HTR-8/SVneo (cell line): ENCODE measurements at regions not wholly inside any gene's neighbourhood (a gene's known extent, or its start where the extent isn't known, plus 50 kb on each side); places are given as distances from the start of the nearest gene placed in this dataset.
"Not testable (repeated sequence)": the region's sequence is repeated elsewhere in the genome, so short reads cannot be mapped to it uniquely, and the experiment has no call there.

ENCODE experiments used
- DNase-seq: peaks from one replicate; pipeline ENCODE4 v3.0.0; 2011; ENCODE audit warnings: low spot score, mixed read lengths; ENCODE audit not compliant: insufficient read length
- FAIRE-seq: peaks from 2 replicates; lab custom pipeline; 2011; peaks lifted over from hg19 to GRCh38; lab: Jason Lieb, UNC

DNA sequence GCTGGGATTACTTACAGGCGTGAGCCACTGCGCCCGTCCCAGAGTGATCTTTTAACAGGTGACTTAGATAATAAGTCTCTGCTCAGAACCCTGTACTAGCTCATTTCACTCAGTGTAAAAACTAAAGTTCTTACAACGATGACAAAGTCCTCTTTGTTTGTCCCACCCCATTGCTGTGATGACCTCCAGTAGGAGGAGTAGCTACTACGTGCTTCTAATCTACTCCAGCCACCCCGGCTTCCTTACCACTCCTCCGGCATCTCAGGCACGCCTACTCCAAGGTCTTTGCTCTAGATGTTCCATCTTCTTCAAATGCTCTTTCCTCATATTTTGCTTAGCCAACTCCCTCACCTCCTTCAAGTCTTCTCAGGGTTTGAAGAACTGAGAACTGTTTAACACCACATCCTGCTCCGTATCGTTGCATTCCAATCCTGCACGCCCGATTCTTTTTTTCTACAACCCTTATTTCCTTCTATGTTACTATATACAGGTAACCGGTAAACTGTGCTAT is 108.4 kb upstream of the METTL14 start:
- DNase-seq, result not testable (repeated sequence)
- FAIRE-seq, result peak; percentile 66

DNA sequence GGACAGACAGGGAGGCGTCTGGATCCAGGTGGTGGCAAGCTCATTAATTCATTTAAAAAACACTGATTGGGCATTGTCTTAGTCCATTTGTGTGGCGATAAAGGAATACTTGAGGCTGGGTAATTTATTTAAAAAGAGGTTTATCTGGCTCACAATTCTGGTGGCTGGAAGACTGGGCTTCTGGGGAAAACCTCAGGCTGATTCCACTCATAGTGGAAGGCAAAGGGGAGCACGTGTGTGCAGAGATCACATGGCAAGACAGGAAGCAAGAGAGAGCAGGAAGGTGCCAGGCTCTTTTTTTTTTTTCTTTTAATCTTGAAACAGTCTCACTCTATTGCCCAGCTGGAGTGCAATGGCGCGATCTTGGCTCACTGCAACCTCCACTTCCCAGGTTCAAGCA is 100.2 kb upstream of the METTL14 start:
- FAIRE-seq (no peak), DNase-seq (no peak)

DNA sequence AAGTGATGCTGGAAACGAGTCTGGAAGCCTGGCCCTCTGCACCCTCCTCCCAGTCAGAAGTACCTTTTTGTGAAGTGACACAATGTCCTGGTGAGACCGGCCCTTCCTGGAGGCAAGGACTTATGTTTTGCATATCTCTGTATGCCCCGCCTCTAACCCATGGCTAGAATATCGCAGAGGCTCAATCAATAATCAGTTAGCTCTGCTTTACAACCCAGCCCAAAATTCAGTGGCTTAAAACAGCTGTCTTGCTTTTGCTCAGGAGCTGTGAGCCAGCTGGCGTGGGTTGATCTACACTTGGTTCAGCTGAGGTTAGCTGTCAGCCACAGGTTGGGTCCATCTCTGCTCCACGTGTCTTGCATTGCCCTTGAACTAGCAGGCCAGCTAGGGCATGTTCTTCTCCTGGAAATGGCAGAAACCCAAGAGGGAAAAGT is 98.8 kb upstream of the METTL14 start:
- no peak for DNase-seq
- FAIRE-seq, result no peak

DNA sequence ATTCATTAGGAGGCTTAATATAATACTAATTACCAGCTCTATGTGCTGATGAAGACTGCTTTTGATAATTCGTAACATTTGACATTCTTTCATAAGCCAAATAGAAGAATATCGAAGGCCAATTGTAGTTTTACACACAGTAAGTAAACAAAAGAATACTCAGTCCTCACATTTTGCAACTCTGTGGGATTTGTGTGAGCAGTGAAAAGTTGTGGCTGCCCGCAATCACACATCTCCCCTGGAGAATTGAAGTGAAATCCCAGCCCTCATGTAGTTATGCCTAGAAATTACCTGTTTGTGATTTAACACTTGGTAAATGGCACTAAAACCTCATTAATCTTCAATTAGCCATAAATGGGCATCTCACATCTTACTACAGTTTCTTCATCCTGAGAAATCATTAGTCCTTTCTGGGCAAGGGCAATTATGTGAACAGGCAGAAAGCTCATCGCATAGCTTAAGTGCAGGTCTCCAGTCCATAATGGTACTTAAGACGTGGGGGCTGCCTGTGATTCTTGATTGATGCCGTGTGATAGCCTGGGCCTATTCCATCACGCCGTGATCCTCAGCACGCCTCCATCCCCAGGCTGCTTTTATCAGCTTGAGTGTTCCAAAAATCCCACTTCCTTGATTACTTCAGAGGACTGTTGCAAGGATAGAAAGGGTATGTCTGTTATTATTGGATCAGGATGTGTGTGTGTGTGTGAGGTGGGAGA is 97.9 kb upstream of the METTL14 start:
- no peak for DNase-seq
- FAIRE-seq, result no peak

DNA sequence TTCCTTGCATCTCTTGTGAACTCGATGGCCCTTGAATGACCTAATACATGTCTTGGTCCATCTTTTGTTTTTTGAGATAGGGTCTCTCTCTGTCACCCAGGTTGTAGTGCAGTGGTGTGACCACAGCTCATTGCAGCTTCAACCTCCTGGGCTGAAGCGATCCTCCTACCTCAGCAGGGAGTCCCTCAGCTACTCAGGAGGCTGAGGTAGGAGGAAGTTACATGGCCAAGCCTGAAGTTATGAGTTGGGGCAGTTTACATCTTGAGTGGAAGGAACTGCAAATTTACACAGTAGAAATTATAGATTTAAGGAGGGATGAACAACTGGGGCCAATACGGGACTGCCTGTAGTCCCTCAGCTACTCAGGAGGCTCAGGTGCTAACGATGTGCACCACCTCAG is 97.2 kb upstream of the METTL14 start:
- DNase-seq, result no peak
- FAIRE-seq, result no peak

DNA sequence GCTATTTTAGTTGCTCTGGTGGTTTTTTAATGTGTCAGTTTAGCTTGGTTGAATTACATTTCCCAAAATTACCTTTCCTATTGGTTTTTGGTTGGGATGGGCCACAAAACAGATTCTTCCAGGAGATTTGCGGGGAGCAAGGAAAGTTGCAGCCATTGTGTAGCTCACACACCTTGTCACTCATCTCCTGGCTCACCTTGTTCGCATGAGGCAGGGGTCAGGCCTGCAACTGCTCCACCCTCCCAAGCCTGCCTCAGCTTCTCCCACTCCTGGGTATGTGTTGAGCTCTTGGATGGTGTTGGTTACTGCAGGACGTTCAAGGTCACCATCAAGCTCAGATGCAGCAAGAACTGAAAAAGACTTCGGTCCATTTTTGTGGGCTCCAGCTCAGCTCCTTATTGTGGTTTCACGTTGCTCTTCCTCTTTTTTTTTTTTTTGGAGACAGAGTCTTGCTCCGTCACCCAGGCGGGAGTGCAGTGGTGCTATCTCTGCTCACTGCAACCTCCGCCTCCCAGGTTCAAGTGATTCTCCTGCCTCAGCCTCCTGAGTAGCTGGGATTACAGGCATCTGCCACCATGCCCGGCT is 95.6 kb upstream of the METTL14 start:
- FAIRE-seq, result no peak

DNA sequence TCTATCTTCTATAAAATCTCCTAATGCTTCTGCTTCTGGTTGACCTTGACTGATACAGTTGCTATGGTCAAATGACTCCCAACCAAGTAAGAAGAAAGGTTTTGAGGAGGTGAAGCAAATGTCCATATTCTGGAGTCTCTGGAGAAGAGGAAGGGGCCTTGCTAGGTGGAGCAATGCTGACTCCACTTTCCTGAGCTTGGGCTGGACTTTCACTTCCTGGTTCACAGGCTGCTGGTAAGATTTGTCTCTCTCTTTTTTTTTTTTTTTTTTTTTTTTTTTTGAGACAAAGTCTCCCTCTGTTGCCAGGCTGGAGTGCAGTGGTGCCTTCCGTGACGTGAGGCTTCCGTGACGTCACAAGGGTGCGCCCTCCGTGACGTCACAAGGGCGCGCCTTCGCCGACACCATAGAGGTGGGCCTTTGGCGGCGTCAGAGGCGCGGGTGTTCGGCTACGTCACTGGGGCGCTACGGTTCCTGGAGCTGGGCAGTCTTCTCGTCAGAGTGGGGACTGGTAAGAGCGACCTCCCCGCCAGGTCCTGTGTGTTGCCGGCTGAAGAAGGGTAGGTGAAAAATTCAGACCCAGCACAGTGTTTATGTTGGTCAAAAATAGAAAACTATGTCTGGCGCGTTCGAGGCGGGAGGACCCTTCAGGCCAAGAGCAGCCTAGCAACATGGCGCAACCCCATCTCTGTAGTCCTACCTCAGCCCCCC is 93.7 kb upstream of the METTL14 start:
- peak; percentile 95 for FAIRE-seq
- DNase-seq, result peak; percentile 45

More for the DNA sequence above, 95.6 kb upstream of the METTL14 start:
- DNase-seq, result no peak

DNA sequence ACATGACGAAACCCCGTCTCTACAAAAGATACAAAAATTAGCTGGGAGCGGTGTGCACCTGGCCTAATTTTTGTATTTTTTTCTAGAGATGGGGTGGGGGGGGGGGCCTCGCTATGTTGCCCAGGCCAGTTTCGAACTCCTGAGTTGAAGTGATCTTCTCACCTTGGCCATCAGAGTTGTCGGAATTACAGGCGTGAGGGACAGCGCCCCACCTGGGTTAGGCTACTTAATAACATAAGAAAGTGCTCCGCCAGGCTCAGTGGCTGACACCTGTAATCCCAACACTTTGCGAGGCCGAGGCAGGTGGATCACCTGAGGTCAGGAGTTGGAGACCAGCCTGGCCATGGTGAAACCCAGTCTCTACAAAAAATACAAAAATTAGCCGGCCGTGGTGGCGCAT is 92.9 kb upstream of the METTL14 start:
- not testable (repeated sequence) for FAIRE-seq, DNase-seq

DNA sequence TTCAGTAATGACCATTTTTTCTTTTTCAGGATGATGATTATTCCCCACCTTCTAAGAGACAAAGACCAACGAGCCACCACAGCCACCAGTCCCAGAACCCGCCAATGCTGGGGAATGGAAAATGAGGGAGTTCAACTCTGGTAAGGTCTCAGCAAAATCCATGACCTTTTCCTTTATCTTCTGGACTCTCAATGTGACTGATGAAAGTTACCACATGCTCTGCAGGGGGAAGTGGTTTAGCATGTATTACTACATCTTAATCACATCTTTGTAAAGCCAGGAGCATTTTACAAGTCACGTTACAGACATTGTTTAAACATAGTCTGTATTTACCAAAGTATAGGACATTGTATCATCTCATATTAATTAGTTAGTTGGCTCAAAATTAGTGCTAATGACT is 89.3 kb upstream of the METTL14 start:
- not testable (repeated sequence) for DNase-seq, FAIRE-seq

DNA sequence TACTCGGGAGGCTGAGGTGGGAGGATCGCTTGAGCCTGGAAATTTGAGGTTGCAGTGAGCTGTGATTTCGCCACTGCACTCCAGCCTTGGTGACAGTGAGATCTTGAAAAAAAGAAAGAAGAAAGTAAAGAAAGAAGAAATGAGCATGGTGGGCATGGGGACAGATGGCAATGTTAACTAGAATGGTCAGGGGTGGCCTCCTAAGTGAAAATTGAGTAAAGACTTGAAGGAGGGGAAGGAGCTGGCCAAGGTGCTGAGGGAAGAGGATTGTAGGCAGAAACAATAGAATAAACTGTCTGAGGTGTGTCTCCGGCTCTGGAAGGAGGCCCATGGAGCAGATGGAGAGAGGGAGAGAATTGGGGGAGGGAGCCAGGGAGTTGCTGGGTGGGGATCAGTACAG is 60.1 kb upstream of the METTL14 start:
- not testable (repeated sequence) for DNase-seq, FAIRE-seq

DNA sequence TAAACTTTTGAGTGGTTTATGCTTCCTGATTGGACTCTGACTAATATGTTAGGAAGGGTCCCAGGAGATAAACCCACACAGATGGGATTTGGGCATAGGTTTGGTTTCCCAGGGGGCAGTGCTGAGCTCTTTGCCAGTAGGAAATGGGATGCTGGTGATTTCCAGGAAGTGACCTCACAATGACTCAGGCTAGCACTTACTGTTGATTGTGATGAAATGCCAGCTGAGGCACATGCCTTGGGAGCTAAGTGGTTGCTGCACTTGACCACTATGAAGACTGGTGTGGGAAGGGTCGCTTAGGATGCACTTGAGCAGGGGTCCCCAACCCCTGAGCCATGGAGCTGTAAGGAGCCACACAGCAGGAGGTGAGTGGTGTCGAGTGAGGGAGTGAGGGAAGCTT is 55.5 kb upstream of the METTL14 start:
- DNase-seq, FAIRE-seq: not testable (repeated sequence)

DNA sequence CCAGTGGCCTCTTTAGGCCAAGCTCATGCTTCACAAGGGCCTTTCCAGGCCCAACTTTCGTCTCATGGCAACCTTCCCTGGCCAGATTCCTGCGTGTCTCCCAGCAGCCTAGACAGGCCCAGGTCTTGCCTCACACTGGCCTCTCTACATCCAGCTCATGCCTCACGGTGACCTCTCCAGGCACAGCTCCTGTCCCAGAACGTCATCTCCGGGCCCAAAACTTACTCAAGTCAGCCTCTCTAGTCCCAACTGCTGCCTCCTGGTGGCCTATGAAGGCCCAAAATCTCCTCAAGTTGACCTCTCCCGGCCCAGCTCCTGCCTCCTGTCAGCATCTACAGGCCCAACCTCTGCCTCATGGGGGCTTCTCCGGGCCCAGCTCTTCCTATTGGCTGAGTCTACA is 54.3 kb upstream of the METTL14 start:
- not testable (repeated sequence) for DNase-seq, FAIRE-seq

DNA sequence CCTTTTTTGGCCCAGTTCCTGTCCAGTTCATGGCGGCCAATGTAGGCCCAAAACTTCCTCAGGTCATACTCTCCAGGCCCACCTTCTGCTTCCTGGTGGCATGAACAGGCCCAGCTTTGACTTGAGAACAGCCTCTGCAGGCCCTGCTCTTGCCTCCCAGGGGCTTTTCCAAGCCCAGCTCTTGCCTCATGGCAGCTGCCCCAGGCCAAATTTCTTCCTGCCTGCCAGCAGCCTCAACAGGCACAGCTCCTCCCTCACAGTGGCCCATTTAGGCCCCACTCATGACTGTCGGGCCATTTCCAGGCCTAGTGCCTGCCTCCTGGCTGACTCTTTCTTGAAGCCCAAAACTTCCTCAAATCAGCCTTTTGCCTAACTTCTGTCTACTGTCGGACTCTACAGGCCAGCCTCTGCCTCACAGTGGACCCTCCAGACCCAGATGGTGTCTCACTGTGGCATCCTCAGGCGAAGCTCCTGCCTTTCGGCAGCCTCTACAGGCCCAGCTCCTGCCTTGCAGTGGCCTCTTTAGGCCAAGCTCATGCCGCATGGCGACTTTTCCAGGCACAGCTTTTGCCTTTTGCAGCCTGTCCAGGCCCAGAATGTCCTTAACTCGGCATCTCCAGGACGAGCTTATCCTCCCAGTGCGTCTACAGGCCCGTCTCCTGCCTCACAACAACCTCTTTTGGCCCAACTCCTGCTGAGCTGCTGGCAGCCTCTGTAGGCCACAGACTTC is 53.7 kb upstream of the METTL14 start:
- DNase-seq, FAIRE-seq: not testable (repeated sequence)

DNA sequence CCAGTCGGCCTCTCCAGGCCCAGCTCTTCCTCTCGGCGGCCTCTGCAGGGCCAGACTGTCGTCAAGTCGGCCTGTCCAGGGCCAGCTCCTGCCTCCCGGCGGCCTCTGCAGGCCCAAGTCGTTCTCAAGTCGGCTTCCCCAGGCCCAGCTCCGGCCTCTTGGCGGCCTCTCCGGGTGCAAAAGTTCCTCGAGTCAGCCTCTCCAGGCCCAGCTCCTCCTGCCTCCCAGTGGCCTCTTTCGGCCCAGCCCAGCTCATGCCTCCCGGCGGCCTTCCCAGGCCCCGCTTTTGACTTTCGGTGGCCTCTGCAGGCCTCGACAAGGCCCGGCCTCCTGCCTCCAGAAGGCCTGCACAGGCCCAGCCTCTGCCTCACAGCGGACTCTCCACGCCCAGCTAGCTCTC is 51.7 kb upstream of the METTL14 start:
- DNase-seq, FAIRE-seq: not testable (repeated sequence)

DNA sequence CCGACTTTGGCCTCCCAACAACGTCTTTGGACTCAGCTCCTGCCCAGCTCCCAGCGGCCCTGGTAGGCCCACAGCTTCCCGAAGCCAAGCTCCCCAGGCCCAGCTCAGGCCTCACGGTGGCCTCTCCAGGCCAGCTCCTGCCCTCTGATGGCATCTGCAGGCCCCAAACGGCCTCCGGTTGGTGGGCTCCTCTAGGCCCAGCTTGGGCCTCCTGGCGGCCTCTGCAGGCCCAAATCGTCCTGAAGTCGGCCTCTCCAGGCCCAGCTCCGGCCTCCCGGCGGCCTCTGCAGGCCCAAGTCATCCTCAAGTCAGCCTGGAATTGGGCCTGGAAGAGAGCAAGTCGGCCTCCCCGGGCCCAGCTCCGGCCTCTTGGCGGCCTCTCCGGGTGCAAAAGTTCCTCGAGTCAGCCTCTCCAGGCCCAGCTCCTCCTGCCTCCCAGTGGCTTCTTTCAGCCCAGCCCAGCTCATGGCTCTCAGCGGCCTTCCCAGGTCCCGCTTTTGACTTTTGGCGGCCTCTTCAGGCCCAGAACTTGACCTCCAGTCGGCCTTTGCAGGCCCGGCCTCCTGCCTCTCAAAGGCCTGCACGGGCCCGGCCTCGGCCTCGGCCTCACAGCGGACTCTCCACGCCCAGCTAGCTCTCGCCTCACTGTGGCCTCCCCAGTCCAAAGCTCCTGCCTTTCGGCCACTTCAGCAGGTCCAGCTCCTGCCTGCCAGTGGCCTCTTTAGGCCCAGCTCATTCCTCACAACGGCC is 50.9 kb upstream of the METTL14 start:
- not testable (repeated sequence) for FAIRE-seq, DNase-seq
